Left ventricle myocardium inferior (tissue), 1 donor: ENCODE measurements at regions not wholly inside any gene's neighbourhood (a gene's known extent, or its start where the extent isn't known, plus 50 kb on each side); places are given as distances from the start of the nearest gene placed in this dataset.
"Not testable (repeated sequence)": the region's sequence is repeated elsewhere in the genome, so short reads cannot be mapped to it uniquely, and the experiment has no call there.

Source experiments
- DNase-seq: peaks from one replicate; pipeline ENCODE4 v3.0.0-alpha.2; 2020
- H3K27ac ChIP-seq: fragments of 200-600 bp; replicated peaks from 2 replicates; pipeline ENCODE4 v1.8.0; 2021
- H3K27me3 ChIP-seq: fragments of 200-600 bp; 2 replicates; pipeline ENCODE4 v1.8.0; 2021; ENCODE audit warnings: low read depth
- H3K36me3 ChIP-seq: fragments of 200-600 bp; 2 replicates; pipeline ENCODE4 v1.8.0; 2021
- H3K4me1 ChIP-seq: fragments of 200-600 bp; 2 replicates; pipeline ENCODE4 v1.8.0; 2021
- H3K4me3 ChIP-seq: fragments of 200-600 bp; 2 replicates; pipeline ENCODE4 v1.8.0; 2021; ENCODE audit warnings: mild to moderate bottlenecking, moderate library complexity
- H3K9me3 ChIP-seq: fragments of 200-600 bp; replicated peaks from 2 replicates; pipeline ENCODE4 v1.8.0; 2021
- CTCF ChIP-seq: fragments of 200-600 bp; IDR thresholded peaks from 2 replicates; pipeline ENCODE4 v1.8.0; 2021; ENCODE audit warnings: antibody characterized with exemption, mild to moderate bottlenecking, borderline replicate concordance
- intact Hi-C: fragments of 100-400 bp; cut with micrococcal nuclease; formaldehyde crosslinking; loops from one replicate; pipeline ENCODE4 v1.11.0; 2022
- donor health status: DM: no; HTN: yes; CAD: no; lungs with severe emphysema.

DNA sequence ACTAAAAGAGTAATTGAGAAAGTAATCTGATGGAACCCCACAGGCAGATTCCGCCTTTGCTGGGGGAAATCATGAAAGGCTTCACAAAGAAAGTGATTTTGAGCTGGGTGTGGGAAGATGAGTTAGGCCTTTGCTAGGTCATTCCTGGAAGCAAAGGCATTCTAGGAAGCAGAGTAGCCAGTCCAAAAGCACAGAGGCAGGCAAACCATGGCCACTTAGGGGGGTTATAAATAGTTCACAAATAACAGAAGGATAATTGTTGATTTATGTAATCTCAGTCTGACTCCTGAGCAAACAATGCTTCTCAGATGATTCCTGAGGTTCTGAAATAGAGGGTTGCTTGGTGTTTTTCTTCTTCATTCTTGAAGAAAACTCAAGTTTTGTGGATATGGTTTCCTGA lies 576.3 kb downstream of the NTRK3 start:
- intact Hi-C loops = no loop called here
- Histone ChIP-seq H3K4me3 (no peak overlapping the region), H3K9me3 (peaks cover 27% of the 10 kb centered on the region), H3K4me1 (peaks cover 8% of the 10 kb centered on the region), H3K27ac (no peak overlapping the region), H3K36me3 (no peaks in the 10 kb centered on the region), H3K27me3 (no peaks in the 10 kb centered on the region)
- no peak for DNase-seq
- TF ChIP-seq CTCF = no peak

GRCh38 chr15:87675271-87675670 lies 581.3 kb downstream of the NTRK3 start:
- Histone ChIP-seq H3K27ac (no peak overlapping the region), H3K4me1 (peaks cover 3% of the 10 kb centered on the region), H3K4me3 (no peak overlapping the region), H3K27me3 (no peaks in the 10 kb centered on the region), H3K9me3 (peaks cover 27% of the 10 kb centered on the region), H3K36me3 (no peaks in the 10 kb centered on the region)
- no peak for TF ChIP-seq CTCF
- no peak for DNase-seq
- intact Hi-C loops = no loop called here

DNA sequence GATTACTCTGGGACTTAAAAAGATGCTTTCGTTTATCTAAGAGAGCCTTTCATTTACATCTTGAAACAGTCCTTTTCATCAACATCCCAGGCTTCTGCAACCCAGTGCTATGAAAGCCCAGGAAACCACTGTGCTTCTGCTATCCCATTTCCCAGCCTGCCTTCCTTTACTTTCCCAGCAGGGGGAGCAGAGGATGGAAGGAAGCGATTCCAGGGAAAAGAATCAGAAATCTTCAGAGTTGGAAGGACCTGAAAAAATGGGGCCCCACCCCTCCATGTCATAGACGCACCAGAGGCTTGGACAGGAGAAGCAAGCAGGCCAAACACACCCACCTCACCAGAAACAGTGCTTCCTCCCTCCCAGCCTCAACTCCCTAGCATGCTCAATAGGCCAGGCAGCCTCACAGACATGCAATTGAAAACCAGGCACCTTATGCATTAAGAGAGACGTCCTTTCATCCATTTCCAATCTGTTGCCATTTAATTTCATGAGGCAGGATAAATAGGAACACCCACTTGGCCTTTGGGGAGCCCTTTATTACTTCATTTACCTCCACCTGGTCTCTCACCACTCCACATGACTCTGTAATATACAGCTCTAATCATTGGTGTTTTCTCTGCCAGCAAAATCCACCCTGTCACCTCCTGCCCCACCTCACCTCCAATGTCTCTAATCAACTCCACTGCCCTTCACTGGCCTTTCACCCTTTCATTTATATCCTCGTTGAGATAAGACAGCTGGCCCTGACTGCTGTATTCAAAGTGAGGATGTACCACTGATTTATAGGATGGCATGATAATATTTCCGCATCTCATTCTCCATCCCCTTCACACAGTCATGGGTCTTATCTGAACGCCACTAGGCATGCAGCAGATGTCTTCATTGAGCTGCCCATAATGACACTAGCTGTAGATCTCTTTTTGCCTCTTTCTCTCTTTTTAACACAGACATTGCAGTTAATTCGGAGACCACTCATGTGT lies 583.9 kb downstream of the NTRK3 start:
- Histone ChIP-seq H3K27me3 (no peaks in the 10 kb centered on the region), H3K4me1 (no peaks in the 10 kb centered on the region), H3K4me3 (no peak overlapping the region), H3K9me3 (peaks cover 27% of the 10 kb centered on the region), H3K36me3 (no peaks in the 10 kb centered on the region), H3K27ac (no peak overlapping the region)
- intact Hi-C loops = no loop called here
- peak; percentile 73 for TF ChIP-seq CTCF
- peak; percentile 16 for DNase-seq

DNA sequence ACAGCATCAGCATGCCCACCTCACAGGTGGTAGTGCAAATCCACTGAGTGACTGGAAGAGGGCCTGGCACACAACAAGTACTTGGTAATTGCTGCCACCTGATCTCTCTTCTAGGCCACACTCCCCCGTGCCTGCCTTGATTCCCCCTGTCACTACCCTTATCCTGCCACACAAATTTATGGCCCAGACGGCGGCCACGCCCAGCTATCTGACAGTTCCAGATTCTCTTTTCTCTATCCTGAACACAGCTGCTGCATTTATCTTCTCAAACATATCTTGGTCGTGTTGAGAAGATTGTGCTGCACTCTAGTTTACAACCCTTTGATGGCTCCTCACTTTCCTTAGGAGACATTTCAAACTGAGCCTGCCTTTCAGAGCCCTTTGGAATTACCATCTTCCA lies 585.2 kb downstream of the NTRK3 start:
- no peak for DNase-seq
- H3K27ac ChIP-seq = no peak overlapping the region
- no peaks in the 10 kb centered on the region for H3K36me3 ChIP-seq
- H3K4me1 ChIP-seq = no peaks in the 10 kb centered on the region
- no peaks in the 10 kb centered on the region for H3K27me3 ChIP-seq
- intact Hi-C loops = no loop called here
- H3K4me3 ChIP-seq = no peak overlapping the region
- H3K9me3 ChIP-seq = peaks cover 25% of the 10 kb centered on the region
- TF ChIP-seq CTCF = no peak

DNA sequence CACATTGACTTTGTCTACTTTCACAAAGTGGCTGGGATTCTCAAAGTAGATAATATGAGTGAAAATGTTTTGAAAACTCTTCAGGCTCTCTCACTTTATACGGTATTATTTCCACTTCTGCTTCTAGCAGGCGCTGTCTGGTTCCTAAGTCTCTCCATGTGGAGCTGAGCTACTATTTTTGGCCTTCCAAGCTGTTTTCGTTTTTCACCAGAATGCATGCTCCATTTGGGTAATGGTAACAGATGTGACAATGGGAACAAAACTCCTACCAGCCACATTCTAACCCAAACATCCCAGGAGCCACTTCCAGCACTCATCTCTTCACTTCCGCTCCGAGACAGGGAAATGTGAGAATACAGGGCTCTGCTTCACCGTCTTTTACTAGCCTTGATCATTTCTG lies 586.7 kb downstream of the NTRK3 start:
- Histone ChIP-seq H3K27ac (no peak overlapping the region), H3K36me3 (no peaks in the 10 kb centered on the region), H3K9me3 (peaks cover 16% of the 10 kb centered on the region), H3K4me1 (no peaks in the 10 kb centered on the region), H3K27me3 (no peaks in the 10 kb centered on the region), H3K4me3 (no peak overlapping the region)
- intact Hi-C loops = no loop called here
- TF ChIP-seq CTCF = no peak
- no peak for DNase-seq

DNA sequence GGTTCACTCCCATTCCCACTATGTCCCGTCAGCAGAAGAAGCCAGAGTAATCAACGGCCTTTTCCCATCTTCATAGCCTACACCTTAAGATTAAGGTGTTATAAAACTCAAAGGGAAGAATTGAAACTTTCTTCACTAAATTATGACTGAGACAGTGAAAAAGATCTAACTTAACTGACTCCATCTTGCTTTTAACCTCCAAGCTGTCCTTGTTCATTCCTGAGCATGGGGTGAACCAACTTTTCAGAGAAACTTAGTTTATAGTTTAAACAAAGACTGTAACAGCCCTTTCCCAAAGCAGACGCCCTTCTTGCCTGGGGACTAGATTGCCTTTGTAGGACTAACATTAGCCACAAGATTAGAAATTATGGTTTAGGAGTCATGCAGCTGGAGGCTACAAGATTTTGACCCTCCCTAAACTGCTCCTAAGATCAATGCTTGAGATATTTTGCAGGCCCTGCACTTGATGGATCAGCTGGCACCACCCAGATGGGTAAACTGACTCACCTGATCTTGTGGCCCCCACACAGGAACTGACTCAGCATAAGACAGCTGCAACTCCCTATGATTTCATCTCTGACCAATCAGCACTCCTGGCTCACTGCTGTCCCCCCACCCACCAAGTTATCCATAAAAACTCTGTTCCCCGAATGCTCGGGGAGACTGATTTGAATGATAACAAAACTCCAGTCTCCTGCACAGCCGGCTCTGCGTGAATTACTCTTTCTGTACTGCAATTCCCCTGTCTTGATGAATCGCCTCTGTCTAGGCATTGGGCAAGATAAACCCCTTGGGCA lies 587.6 kb downstream of the NTRK3 start:
- intact Hi-C loops, H3K4me3 ChIP-seq, DNase-seq, H3K27me3 ChIP-seq, H3K27ac ChIP-seq, H3K36me3 ChIP-seq, H3K4me1 ChIP-seq: not testable (repeated sequence)
- peaks cover 16% of the 10 kb centered on the region for H3K9me3 ChIP-seq
